GM21447 (cell line): ENCODE measurements at regions not wholly inside any gene's neighbourhood (a gene's known extent, or its start where the extent isn't known, plus 50 kb on each side); places are given as distances from the start of the nearest gene placed in this dataset.

Experiments used
- ATAC-seq: cut with Tn5 transposase; IDR thresholded peaks from one replicate; pipeline ENCODE4 v1.9.1; 2021; ENCODE audit not compliant: unreplicated experiment

DNA sequence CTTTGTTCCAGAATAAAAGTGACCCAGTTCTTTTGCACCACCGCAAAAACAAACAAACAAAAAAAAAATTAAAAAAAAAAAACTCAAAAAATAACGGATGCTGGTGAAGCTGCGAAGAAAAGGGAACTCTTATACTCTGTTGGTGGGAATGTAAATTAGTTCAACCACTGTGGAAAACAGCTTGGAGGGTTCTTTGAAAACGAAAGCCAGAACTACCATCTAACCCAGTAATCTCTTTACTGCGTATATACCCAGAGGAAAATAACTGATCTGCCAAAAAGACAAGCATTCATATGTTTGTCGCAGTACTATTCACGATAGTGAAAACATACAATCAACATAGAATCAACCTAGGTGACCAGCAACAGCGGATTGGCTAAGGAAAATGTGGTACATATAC, 298.9 kb upstream of the CBLB start:
- ATAC-seq, result peak; percentile 47

DNA sequence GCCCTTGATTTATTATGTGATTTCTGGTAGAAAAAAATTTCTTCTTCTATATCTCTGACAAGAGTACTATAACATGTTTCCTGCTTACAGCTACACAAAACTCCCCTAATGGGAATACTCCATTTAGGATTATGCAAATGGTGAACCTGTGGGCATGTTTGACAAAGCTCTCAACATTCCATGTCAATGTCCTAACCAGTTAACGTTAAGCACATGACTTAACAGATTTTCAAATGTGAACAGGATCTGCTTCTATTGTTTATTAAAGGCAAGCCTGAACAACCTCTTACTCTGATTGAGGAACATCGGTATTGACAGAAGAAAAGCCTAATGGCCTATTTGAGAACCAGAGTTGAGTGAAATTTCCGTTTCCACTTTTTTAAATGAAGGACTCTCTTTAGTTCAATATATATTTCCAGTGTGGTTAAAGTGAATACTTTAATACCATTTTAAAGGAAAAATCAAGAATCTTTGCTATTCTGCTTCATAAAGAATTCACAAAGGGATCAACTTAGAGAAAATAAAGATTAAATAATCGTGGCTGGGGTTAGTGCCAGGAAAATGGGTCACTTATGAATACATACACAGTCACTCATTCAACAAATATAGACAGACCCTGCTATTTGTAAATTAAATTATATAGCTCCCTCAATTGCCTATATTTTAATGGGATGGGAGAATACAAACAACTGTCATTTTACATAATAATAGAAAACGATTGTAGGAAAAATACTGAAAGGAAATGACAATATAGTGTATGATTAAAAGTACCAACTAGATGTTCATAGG, 300.3 kb upstream of the CBLB start:
- ATAC-seq, result no peak

DNA sequence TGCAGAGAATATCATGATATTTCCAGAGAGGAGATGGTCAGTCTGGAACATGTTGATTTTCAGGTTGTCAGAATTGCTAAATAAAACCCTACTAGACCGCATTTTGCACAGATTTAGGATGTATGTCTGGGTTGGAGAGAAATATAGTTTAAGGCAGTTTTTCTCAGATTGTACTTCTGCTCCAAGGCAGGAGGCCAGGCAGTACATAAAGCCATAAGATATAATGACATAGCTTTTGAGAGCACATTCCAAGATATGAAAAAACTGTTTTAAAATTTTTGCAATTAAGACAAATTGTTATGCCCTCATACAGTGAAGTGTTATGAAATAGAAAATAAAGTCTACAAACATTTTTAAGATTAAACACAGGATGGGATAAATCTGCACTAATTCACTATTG, 301.8 kb upstream of the CBLB start:
- no peak for ATAC-seq

DNA sequence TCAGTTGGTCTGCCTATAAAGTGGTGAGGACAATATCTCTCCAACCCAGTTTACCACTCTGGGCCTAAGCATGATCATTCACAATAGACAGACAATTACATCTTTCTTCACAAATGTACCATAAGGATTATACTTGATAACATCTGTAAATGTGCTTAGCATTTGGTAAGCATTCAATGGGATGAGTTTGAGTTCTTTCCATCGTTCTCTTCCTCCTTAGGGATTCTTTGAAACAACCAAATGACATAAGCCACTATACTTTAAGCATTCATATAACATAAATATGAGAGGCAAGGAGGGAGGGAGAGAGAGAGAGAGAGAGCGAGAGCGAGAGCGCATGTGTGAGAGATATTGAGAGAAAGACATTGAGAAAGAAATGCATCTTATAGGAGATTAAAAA, 303.3 kb upstream of the CBLB start:
- no peak for ATAC-seq

DNA sequence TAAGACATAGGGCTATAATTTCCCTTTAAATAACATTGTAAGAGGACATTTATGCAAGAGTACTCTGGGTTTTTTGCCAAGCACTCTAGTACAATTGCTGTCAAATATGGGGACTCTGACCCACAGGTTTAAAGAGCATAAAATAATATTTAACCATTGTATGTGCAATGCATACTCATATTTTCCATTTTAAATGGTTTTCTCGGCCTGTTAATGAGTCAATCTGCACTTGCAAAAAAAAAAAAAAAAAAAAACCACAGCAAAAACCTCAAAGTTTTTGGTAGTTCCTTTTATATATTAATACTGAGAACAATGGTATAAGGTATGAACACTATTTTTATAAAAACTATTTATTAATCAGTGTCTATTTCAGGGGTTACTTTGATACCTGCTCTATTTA, 304.0 kb upstream of the CBLB start:
- peak; percentile 57 for ATAC-seq

DNA sequence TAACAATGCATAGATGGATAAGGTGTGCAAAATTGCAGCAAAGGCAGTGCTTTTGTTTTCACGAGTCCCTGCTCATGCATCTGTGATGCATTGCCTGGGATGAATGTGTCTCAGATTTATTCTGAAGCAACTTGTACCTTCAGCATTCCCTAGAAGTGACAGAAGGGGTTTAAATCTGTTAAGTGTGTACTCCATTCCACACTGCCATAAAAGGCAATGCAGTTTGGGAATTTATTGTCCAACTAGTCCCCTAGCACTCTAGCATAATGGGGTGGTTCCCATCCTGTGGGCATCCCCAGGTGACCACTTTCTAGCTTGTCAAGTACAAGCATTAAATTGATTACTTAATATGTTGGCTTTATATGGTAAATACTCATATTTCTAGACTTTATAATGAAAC, 306.5 kb upstream of the CBLB start:
- ATAC-seq, result no peak

DNA sequence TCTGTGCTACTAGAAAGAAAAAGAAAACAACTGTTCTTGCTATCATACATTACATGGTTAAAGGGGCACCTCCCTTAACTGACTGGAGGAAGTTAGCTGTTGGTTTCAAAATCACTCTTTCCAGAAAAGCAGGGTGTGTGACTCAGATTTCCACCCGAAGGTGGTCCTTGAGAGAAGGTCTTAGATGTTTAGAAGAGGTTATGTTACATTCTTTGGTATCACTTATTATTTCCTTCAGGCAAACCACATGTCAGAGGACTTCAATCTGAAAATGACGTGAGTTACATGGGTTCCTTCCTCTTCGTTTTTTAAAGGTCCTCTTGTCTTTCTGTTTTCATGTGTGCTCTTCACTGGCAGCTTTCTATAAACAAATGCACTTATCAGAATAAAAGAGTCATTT, 307.9 kb upstream of the CBLB start:
- peak; percentile 86 for ATAC-seq

DNA sequence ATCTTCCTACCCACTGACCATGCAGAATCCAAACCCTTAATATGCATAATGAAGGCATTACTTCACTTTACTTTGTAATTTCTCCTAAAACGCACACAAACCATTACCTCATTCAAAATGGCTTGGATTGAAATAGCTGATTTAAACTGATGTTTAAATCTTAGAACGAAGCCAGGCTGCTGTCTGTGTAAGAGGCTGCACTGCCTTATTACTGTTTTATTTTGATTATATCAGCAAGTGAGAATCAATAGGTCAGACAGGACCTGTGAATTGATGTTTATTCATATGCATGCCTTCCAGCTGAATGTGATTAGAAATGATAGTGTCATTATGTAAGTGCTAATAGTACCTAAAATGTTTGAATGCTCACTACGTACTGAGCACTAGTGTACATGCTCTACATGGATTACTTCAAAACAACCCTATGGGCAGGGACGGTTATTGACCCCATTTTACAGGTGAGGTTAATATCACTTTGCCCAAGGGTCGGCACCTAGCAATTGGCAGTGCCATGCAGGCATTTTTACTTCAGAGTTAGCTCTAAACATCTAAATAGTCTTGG, 314.2 kb upstream of the CBLB start:
- ATAC-seq, result no peak

DNA sequence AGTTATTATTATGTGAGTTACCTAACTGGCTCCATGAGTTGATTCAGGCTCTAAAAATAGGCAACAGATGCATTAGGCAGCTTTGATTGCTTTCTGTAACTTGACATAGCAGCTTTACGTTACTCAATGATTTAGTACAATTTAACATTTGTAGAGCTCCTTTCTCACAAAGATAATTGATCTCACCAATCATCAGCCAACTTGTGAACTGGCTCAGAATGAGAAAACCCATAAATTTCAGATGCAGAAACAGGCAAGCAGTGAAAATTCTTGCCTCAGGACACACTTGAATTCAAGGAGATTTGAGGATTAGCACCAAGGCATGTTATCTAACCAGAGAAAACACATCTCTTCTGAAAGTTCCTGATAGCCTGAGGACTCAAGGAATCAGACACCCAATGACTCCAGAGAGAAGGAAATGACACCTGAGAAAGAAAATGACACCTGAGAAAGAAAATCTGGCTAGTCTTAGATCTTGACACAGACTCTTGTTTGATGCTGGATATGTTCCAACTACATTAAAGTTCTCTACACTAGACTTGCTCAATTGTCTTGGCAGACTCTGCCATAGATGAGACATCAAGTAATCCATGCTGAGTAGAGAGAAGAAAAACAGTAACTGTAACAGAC, 315.1 kb upstream of the CBLB start:
- ATAC-seq, result peak; percentile 55

DNA sequence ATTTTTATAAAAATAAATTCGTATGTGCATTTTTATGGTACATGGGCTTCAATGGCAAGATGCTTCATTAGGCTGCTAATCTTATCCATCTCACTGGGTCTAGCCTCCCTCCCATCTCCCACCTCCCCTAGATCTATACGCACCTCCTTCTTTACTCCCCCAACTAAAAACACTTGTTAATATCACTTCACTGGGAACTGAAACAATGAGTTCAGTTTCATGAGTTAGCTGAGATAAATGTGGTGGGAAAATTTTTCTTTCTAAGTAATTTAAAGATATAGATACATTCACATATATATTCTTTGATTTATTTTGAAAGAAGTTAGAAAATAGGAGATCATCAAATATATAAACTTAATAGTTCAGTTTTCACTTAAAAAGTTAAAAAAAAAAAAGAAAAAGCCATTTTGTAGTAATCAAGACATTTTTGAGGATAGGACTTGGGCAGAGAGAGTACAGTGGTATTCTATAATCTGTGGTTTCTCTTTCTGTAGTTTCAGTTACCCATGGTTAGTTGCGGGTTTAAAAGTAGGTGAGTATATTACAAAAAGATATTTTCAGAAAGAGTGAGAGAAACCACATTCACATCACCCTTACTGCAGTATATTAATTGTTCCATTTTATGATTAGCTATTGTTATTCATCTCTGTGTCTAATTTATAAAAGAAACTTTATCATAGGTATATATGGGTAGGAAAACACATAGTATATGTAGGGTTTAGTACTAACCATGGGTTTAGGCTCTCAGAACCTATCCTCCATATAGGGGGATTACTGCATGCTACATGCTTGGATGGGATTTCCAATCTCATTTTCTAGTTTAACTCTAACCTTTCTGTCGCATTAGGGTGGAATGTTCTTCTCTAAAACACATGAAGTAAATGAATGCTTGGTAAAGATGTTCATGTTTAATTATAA, 316.0 kb upstream of the CBLB start:
- ATAC-seq, result peak; percentile 90

DNA sequence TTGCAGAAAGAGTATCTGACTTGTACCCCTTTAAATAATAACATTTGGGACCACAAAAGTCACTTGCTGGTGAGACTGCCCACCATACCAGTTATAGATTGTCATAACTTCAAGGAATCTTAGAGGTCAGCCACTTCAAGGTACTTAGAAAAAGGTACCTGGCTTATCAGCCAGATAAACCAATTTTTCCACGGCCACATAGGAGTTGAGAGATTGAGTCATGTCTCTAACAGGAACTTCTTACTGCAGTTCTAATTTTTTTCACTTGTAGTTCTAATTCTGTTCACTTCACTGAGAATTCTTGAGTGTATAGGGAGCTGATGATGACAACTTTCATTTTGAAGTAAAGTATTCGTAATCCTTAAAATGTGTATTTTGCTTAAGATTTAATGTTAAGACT, 317.1 kb upstream of the CBLB start:
- no peak for ATAC-seq

DNA sequence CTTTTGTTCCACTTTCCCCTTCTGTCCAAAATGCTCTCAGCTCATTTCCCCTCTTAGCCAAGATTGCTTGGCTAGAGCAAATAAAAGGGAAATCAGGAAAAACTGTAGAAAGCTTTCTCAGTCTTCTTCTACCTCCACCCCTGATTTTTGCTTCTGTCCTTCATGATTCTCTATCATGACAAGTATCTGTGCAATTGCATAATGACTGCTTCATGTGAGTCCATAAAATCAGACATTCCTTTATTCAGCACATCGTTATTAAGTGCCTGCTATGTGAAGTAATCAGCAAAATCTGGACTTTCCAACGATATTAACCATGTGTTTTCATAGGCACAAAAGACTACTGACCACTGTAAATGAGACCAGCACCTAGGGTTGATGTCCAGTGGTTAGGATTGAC, 321.5 kb upstream of the CBLB start:
- no peak for ATAC-seq

DNA sequence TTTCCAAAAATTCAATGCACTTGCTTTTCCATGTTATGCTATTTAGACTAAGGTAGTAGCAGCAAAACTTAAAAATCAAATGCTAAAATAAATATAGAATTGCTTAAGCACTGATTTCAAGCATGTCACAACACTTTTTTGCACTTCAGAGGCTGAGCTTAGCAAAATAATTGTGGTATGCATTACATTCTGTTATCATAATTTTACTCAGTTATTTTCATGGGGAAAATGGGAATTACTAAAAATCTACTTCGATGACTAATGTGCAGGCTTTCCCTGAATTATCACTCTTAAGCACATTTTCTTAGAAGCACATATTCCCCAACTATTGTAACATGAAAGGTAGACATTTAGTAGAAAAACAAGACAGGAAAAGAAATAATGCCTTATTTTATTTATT, 322.4 kb upstream of the CBLB start:
- no peak for ATAC-seq

DNA sequence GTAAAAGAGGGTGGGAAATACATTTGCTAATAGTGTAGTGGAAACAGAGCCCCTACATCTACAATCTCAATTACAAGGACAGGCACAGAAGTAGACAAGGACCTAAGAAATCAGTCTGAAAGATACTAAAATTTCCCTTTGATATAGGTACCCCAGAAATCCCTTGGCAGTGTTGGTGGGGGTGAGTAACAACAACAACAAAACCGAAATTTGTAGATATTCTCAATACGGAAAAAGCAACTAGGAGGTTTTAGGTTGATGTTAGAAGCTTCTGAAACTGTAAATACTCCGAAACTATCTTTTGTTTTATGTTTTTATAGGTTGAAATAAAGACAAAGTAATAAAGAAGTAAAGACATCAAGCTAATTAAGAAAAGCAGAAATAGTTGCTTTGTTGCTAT, 323.1 kb upstream of the CBLB start:
- no peak for ATAC-seq

DNA sequence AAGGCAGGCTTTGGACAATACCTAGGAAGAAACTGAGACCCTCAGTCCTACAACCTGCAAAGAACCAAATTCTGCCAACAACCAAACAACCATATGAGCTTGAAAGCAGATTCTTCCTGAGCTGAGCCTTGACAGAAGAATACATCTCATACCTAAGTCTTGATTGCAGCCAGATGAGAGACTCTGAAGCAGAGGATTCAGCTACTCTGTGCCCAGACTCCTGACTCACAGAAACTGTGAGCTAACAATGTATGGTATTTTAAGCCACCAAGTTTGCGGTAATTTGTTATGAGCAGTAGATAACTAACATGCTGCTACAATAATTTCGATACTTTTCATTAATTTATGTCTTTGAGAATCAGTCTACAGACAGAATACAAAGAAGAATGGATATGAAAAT, 325.1 kb upstream of the CBLB start:
- ATAC-seq, result no peak

DNA sequence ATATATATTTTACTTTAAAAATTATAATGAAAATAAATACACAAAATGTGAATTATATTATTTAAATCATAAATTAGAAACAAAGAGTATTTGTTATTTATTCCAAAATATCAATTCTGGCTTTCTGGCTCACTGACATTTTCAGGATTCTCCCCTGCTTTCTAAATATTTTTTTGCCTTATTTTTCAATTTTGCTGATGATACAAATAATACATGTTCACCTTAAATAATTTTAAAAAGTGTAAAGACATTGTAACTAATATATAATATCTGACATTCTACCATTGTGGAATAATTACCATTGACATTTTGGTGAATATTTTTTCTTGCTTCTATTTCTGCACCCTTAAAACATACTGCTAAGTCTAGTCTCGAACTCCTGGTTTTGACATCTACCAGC, 325.9 kb upstream of the CBLB start:
- ATAC-seq, result no peak

DNA sequence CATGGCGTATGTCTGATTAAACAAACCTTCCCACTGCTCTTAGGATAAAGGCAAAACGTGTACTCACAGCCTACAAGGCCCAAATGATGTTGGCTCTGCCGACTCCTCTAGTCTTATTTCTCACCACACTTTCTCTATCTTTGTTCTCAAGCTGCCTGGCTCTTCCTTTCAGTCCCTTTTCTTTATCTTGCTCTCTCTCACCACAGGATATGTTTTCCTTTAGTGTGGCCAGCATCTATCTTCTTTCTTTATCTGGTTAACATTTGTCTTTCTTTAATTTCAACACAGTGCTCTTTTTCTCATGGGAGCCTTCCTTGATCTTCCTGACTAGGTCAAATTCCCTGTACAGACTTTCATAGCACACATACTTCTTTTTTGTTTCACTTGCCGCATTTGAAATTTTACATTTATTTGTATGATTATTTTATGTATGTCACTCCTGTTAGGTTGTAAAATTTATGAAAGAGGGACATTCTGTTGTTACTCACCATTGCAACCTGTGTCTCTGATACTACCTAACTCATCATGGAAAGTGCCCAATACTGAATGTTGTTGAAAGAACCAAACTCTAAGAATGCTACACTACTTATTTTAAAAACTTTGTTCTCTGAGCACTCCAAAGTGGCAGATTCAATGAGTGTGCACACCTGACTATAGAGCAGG, 328.9 kb upstream of the CBLB start:
- ATAC-seq, result no peak

DNA sequence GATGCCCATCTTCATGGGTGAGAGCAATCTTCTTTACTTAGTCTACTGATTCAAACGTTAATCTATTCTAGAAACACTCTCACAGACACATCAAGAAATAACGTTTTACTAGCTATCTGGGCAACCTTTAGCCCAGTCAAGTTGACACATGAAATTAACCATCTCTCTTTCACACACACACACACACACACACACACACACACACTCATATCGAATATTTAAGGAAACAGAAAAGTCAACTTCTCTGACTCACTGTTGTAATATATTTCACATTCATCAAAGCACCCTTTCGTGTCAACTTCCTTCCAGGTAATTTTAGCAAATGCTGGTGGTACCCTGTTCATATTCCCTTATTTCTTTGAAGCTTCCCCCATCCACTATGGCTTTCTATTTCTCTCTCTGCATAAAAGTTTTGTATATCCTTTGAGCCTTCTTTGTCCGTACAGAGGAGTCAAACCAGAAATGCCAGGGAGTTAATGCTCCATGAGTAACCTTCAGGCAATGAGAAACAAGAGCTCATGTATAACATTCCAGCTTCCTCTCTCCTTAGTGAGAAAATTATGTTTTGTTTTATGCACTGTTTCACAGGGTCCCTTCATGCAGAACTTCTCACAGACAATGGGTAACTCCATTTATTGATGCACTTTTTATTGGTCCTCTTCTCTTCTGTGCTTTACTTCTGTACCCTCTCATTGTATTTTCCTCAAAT, 335.5 kb upstream of the CBLB start:
- no peak for ATAC-seq

DNA sequence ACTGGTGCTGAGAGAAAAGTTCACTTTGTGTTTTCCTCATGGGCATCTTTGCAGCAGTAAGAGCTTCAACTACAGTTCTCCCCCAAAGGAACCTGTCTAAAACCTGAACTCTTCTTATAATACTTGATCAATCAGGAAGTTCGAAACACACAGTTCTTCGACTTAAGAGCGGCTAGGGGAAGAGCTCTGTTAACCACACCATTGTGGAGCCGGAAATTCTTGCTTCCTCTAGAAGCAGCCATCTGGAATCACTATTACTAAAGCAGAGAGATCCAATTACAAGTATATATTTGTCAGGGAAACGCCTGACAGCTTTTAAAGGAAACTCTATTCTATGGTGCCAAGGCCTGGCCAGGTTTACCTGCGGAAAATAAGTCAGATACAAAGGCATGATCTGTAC, 337.3 kb upstream of the CBLB start:
- ATAC-seq, result peak; percentile 90

DNA sequence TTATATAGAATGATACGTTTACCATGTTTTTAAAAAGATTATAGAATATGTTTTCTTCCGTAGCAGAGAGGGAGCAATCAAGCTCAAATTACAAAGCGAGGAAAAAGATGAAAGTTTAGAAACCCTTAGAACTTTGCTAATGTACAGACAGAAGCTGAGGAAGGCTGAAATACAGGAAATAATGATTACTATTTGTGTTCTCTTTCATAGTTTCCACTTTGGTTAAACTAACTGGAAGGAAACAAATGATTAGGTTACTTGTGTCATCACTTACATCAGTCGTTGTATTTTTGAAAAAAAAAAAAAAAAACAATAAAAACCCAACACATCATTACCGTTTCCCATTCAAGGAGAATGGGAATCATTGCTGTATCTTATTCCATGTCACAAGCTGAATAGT, 337.8 kb upstream of the CBLB start:
- ATAC-seq, result no peak
